ENCODE measurements at regions not wholly inside any gene's neighbourhood (a gene's known extent, or its start where the extent isn't known, plus 50 kb on each side); places are given as distances from the start of the nearest gene placed in this dataset.
A peak's percentile ranks its signal among the peaks of the same experiment; 100 is the strongest.

DNA sequence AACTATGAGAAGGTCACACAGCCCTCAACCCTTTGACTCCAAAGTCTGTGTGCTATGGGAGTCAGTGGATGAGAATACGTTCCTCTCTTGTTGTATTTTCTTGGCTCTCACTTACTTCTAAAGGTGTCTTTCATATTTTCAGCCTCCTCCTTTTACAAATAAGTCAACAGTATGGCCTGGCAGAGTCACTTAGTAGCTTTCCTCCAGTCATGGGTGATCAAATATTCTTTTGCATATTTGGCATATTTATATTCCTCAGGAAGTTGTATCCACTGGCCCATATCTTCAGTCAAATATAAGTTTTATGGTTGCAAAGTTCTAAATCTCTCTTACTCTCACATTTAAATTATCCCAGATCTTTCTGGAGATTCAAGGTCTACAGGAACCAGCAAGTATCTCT lies 327.5 kb downstream of the ETS1 start:
- Histone ChIP-seq H3K4me3 (no peak overlapping the region), H3K27me3 (no peaks in the 10 kb centered on the region), H3K27ac (no peak overlapping the region), H3K9me3 (replicated peaks) (no peaks in the 10 kb centered on the region), H3K36me3 (no peaks in the 10 kb centered on the region), H3K4me1 (no peaks in the 10 kb centered on the region)
- DNase-seq, result no peak

- Histone ChIP-seq H3K9me3 (replicated peaks) (no peaks in the 10 kb centered on the region), H3K4me1 (no peaks in the 10 kb centered on the region), H3K27me3 (no peaks in the 10 kb centered on the region), H3K4me3 (no peak overlapping the region), H3K36me3 (no peaks in the 10 kb centered on the region), H3K27ac (no peak overlapping the region)
- DNase-seq, result no peak
Observed at GRCh38 chr11:128254941-128255340, 332.4 kb downstream of the ETS1 start.

- no peaks in the 10 kb centered on the region for H3K36me3 ChIP-seq
- H3K4me1 ChIP-seq, result no peaks in the 10 kb centered on the region
- H3K4me3 ChIP-seq, result no peak overlapping the region
- no peaks in the 10 kb centered on the region for H3K27me3 ChIP-seq
- no peaks in the 10 kb centered on the region for H3K9me3 ChIP-seq (replicated peaks)
- no peak overlapping the region for H3K27ac ChIP-seq
- DNase-seq, result no peak
Observed at GRCh38 chr11:128251140-128251539, 336.2 kb downstream of the ETS1 start.

DNA sequence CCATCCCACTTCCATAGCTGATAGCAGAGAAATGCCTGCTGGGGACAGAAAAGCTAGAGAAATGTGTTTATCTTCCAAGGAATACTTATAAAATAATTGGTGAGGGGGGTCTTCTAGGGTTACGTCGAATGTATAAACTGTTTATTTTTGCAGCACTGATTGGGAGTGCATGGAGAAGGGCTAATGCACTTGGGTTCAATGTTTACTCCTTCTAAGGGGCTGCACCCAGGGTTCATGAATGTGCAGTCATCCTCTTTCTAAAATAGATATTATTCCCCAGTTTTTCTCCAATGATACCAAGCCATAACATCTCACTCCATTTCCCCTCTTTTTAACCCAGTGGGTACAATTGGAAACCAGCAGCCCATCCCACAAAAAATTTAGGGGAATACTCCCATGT lies 336.9 kb downstream of the ETS1 start:
- no peak overlapping the region for H3K4me3 ChIP-seq
- no peaks in the 10 kb centered on the region for H3K36me3 ChIP-seq
- no peaks in the 10 kb centered on the region for H3K9me3 ChIP-seq (replicated peaks)
- no peak for DNase-seq
- no peak overlapping the region for H3K27ac ChIP-seq
- no peaks in the 10 kb centered on the region for H3K27me3 ChIP-seq
- no peaks in the 10 kb centered on the region for H3K4me1 ChIP-seq

DNA sequence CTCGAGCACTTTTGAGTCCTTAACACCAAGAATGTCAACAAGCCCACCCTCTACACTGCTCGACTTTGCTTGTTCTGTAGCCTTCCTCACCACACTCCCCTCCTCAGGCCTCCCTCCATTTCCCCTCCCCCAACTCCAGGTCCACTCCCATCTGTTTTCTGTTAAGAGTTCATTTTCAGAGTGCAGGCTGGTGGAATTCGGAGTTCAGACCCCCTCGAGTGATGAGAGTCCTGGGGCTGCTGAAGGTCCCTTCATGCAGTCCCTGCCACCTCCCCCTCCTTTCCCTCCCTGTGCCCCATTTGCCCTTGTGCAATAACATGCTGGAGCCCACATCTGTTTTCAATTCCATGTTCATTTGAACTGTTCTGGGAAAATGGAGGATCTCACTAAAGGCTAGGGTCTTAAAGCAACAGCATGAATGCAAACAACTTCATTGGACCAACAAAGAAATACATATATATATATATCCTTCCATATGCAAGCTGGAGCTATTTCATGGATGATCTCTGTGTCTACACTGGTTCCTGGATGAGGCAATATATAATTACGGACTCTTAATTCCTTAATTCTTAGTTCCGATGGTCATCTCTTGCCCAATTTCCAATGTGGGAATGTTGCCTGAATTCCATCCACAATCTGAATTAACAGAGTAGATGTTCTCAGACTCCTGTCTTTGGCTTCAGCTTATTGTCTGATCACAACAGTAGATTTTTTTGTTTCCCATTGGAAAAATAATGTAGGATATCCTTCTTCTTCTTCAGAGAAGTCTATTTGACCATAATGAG lies 340.4 kb downstream of the ETS1 start:
- no peaks in the 10 kb centered on the region for H3K36me3 ChIP-seq
- H3K27ac ChIP-seq, result no peak overlapping the region
- H3K4me1 ChIP-seq, result no peaks in the 10 kb centered on the region
- H3K4me3 ChIP-seq, result no peak overlapping the region
- H3K27me3 ChIP-seq, result no peaks in the 10 kb centered on the region
- DNase-seq, result no peak
- H3K9me3 ChIP-seq (replicated peaks), result no peaks in the 10 kb centered on the region

- no peak for DNase-seq
- H3K9me3 ChIP-seq (replicated peaks), result no peaks in the 10 kb centered on the region
- no peaks in the 10 kb centered on the region for H3K36me3 ChIP-seq
- H3K4me1 ChIP-seq, result no peaks in the 10 kb centered on the region
- no peak overlapping the region for H3K4me3 ChIP-seq
- no peaks in the 10 kb centered on the region for H3K27me3 ChIP-seq
- H3K27ac ChIP-seq, result no peak overlapping the region
Observed at GRCh38 chr11:128246364-128246801, 341.0 kb downstream of the ETS1 start.

DNA sequence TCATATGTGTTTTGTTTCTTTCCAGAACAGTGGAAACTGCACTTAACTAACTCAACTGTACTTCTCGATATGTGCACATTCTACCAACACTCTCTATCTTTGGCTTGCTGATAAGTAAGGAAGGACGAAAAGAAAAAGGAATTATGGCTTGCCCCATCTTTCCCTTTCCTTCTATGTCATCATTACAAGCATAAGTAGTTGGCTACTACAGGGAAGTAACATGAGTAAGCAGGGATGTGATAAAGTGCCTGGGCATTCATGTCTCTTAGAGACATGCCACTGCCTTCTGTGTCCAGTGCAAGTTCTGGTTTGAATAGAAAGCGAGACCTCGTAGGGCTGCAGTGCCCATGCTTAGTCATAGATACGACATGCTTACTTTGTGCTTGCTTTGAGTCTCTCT lies 342.5 kb downstream of the ETS1 start:
- Histone ChIP-seq H3K27ac (no peak overlapping the region), H3K4me3 (no peak overlapping the region), H3K36me3 (no peaks in the 10 kb centered on the region), H3K9me3 (replicated peaks) (no peaks in the 10 kb centered on the region), H3K4me1 (no peaks in the 10 kb centered on the region), H3K27me3 (no peaks in the 10 kb centered on the region)
- DNase-seq, result no peak

- no peaks in the 10 kb centered on the region for H3K36me3 ChIP-seq
- no peak for DNase-seq
- H3K9me3 ChIP-seq (replicated peaks), result no peaks in the 10 kb centered on the region
- H3K27me3 ChIP-seq, result no peaks in the 10 kb centered on the region
- H3K4me3 ChIP-seq, result no peak overlapping the region
- H3K27ac ChIP-seq, result no peak overlapping the region
- no peaks in the 10 kb centered on the region for H3K4me1 ChIP-seq
Observed at GRCh38 chr11:128242451-128242850, 344.9 kb downstream of the ETS1 start.

GRCh38 chr11:128240546-128240945 lies 346.8 kb downstream of the ETS1 start:
- no peak overlapping the region for H3K27ac ChIP-seq
- no peak for DNase-seq

GRCh38 chr11:128239306-128239705 lies 348.1 kb downstream of the ETS1 start:
- no peak overlapping the region for H3K4me3 ChIP-seq
- H3K27me3 ChIP-seq, result no peaks in the 10 kb centered on the region
- H3K9me3 ChIP-seq (replicated peaks), result no peaks in the 10 kb centered on the region
- no peaks in the 10 kb centered on the region for H3K36me3 ChIP-seq
- no peak for DNase-seq
- peaks cover 6% of the 10 kb centered on the region; the same call in 1 of the 2 replicates for H3K4me1 ChIP-seq
- no peak overlapping the region for H3K27ac ChIP-seq

More at GRCh38 chr11:128240546-128240945, 346.8 kb downstream of the ETS1 start:
- no peak overlapping the region for H3K4me3 ChIP-seq
- H3K4me1 ChIP-seq, result 0 out of 2 replicates have a peak, but pooled peaks cover 2% of the 10 kb centered on the region
- H3K36me3 ChIP-seq, result no peaks in the 10 kb centered on the region
- H3K27me3 ChIP-seq, result no peaks in the 10 kb centered on the region
- H3K9me3 ChIP-seq (replicated peaks), result no peaks in the 10 kb centered on the region

- peaks cover 6% of the 10 kb centered on the region; the same call in 1 of the 2 replicates for H3K4me1 ChIP-seq
- no peaks in the 10 kb centered on the region for H3K9me3 ChIP-seq (replicated peaks)
- H3K27me3 ChIP-seq, result no peaks in the 10 kb centered on the region
- no peak overlapping the region for H3K4me3 ChIP-seq
- H3K36me3 ChIP-seq, result no peaks in the 10 kb centered on the region
- H3K27ac ChIP-seq, result no peak overlapping the region
- no peak for DNase-seq
Observed at GRCh38 chr11:128238521-128239265, 348.7 kb downstream of the ETS1 start.

DNA sequence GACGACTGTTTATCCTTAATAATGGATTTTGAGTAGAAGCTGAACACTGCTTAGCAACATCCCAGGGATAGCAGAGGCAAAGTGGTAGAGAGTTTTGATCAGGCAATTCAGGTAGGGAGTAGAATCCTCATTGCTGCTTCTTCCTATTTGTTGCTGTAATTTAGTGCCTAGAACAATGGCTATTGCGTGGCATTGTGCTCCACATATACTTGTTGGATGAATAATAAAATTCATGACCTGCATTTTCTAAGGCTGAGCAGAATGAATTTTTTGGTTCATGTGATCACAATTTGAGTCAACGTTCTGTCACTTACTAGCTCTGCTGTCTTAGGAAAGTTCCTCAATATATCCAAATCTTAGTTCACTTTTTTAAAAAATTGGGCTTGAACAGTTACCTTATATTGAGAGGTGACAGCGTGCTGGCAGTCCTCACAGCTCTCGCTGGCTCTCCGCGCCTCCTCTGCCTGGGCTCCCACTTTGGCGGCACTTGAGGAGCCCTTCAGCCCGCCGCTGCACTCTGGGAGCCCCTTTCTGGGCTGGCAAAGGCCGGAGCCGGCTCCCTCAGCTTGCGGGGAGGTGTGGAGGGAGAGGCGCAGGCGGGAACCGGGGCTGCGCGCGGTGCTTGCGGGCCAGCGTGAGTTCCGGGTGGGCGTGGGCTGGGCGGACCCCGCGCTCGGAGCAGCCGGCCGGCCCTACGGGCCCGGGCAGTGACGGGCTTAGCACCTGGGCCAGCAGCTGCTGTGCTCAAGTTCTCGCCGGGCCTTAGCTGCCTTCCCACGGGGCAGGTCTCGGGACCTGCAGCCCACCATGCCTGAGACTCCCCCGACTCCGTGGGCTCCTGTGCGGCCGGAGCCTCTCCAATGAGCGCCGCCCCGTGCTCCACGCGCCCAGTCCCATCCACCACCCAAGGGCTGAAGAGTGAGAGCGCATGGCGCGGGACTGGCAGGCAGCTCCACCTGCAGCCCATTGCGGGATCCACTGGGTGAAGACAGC lies 350.6 kb downstream of the ETS1 start:
- Histone ChIP-seq H3K4me1 (peaks cover 6% of the 10 kb centered on the region; the same call in 1 of the 2 replicates), H3K36me3 (no peaks in the 10 kb centered on the region), H3K9me3 (replicated peaks) (no peaks in the 10 kb centered on the region), H3K27ac (no peak overlapping the region), H3K4me3 (no peak overlapping the region), H3K27me3 (no peaks in the 10 kb centered on the region)
- DNase-seq, result no peak

DNA sequence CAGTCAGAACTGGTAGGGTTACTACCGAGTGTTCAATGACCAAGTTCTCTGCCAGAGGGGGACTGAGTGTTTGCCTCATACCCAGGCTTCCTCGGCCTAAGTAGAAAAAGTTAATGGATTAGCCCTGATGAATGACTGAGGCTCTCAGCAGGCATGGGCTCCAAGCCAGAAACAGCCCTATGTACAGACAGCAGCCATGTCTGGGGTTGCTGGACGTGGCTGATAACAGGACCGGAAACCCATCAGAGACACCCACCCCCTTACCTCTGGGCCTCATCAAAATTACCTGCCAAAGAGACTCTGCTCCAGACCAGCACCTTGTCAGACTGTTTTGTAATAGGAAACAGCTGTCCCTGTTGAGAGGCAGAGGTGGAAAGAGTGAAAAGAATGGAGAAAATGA lies 351.4 kb downstream of the ETS1 start:
- H3K27ac ChIP-seq, result no peak overlapping the region
- H3K9me3 ChIP-seq (replicated peaks), result no peaks in the 10 kb centered on the region
- no peak overlapping the region for H3K4me3 ChIP-seq
- no peaks in the 10 kb centered on the region for H3K36me3 ChIP-seq
- H3K27me3 ChIP-seq, result no peaks in the 10 kb centered on the region
- DNase-seq, result peak in 1 of 2 experiments; percentile 10
- peaks cover 6% of the 10 kb centered on the region; the same call in 1 of the 2 replicates for H3K4me1 ChIP-seq

GRCh38 chr11:128235426-128235825 lies 351.9 kb downstream of the ETS1 start:
- Histone ChIP-seq H3K4me3 (no peak overlapping the region), H3K9me3 (replicated peaks) (no peaks in the 10 kb centered on the region), H3K27me3 (no peaks in the 10 kb centered on the region), H3K27ac (no peak overlapping the region), H3K36me3 (no peaks in the 10 kb centered on the region), H3K4me1 (peaks cover 6% of the 10 kb centered on the region; the same call in 1 of the 2 replicates)
- DNase-seq, result peak in 1 of 2 experiments; percentile 9

All from SJCRH30 (cell line).